H9 (cell line): ENCODE measurements at regions not wholly inside any gene's neighbourhood (a gene's known extent, or its start where the extent isn't known, plus 50 kb on each side); places are given as distances from the start of the nearest gene placed in this dataset.

ENCODE experiments used
- DNase-seq: peaks from one replicate; pipeline ENCODE4 v3.0.0-alpha.2; 2017
- H2AFZ ChIP-seq: one replicate; pipeline ENCODE4 v1.6.1; 2013; ENCODE audit warnings: mild to moderate bottlenecking, low read length, control low read depth, moderate library complexity
- H2AK5ac ChIP-seq: 2 replicates; pipeline ENCODE4 v1.6.1; 2013; ENCODE audit warnings: low read length, control low read depth, mixed read lengths; ENCODE audit not compliant: insufficient read length
- H2BK120ac ChIP-seq: one replicate; pipeline ENCODE4 v1.6.1; 2013; ENCODE audit warnings: low read depth, mild to moderate bottlenecking, low read length, control low read depth, inconsistent platforms; ENCODE audit not compliant: poor library complexity, severe bottlenecking
- H2BK12ac ChIP-seq: 2 replicates; pipeline ENCODE4 v1.6.1; 2013; ENCODE audit warnings: low read length, control low read depth, mixed read lengths, low read depth; ENCODE audit not compliant: insufficient read length
- H2BK15ac ChIP-seq: 2 replicates; pipeline ENCODE4 v1.6.1; 2013; ENCODE audit warnings: low read depth, low read length, control low read depth
- H2BK20ac ChIP-seq: one replicate; pipeline ENCODE4 v1.6.1; 2013; ENCODE audit warnings: low read depth, mild to moderate bottlenecking, low read length, control low read depth, inconsistent platforms; ENCODE audit not compliant: poor library complexity, severe bottlenecking
- H2BK5ac ChIP-seq: 2 replicates; pipeline ENCODE4 v1.6.1; 2013; ENCODE audit warnings: low read length, control low read depth, mixed read lengths; ENCODE audit not compliant: insufficient read length
- H3K14ac ChIP-seq: 2 replicates; pipeline ENCODE4 v1.6.1; 2013; ENCODE audit warnings: low read length, control low read depth; ENCODE audit not compliant: insufficient read depth
- H3K18ac ChIP-seq: 2 replicates; pipeline ENCODE4 v1.6.1; 2013; ENCODE audit warnings: low read depth, mild to moderate bottlenecking, mixed read lengths, low read length, control low read depth; ENCODE audit not compliant: insufficient read length
- H3K23ac ChIP-seq: 2 replicates; pipeline ENCODE4 v1.6.1; 2013; ENCODE audit warnings: low read length, control low read depth, mixed read lengths, low read depth; ENCODE audit not compliant: insufficient read length
- H3K23me2 ChIP-seq: 2 replicates; pipeline ENCODE4 v1.6.1; 2013; ENCODE audit warnings: low read depth, mild to moderate bottlenecking, mixed read lengths, low read length, control low read depth; ENCODE audit not compliant: insufficient read length, poor library complexity, severe bottlenecking
- H3K27ac ChIP-seq: 2 replicates; pipeline ENCODE4 v1.5.1; 2013; ENCODE audit warnings: low read length, control low read depth, mixed read lengths, low read depth; ENCODE audit not compliant: insufficient read length
- H3K27me3 ChIP-seq: 2 replicates; pipeline ENCODE4 v1.6.1; 2013; ENCODE audit warnings: low read length, control low read depth, inconsistent platforms; ENCODE audit not compliant: insufficient read depth
- H3K4ac ChIP-seq: 2 replicates; pipeline ENCODE4 v1.6.1; 2013; ENCODE audit warnings: low read depth, mild to moderate bottlenecking, control low read depth, inconsistent platforms, low read length, moderate library complexity
- H3K4me1 ChIP-seq: 2 replicates; pipeline ENCODE4 v1.6.1; 2013; ENCODE audit warnings: low read length, control low read depth, inconsistent platforms; ENCODE audit not compliant: insufficient read depth
- H3K4me2 ChIP-seq: 2 replicates; pipeline ENCODE4 v1.6.1; 2013; ENCODE audit warnings: low read length, control low read depth, mixed read lengths; ENCODE audit not compliant: insufficient read length, insufficient read depth
- H3K56ac ChIP-seq: 2 replicates; pipeline ENCODE4 v1.6.1; 2013; ENCODE audit warnings: low read depth, mild to moderate bottlenecking, mixed read lengths, low read length, control low read depth; ENCODE audit not compliant: insufficient read length
- H3K79me1 ChIP-seq: 2 replicates; pipeline ENCODE4 v1.6.1; 2013; ENCODE audit warnings: low read depth, mild to moderate bottlenecking, moderate library complexity, low read length, control low read depth, inconsistent platforms; ENCODE audit not compliant: insufficient read depth, poor library complexity, severe bottlenecking
- H3K79me2 ChIP-seq: 2 replicates; pipeline ENCODE4 v1.6.1; 2013; ENCODE audit warnings: low read length, control low read depth, inconsistent platforms; ENCODE audit not compliant: insufficient read depth
- H3K9ac ChIP-seq: 2 replicates; pipeline ENCODE4 v1.6.1; 2013; ENCODE audit warnings: low read length, control low read depth, mixed read lengths; ENCODE audit not compliant: insufficient read length; ENCODE audit errors: extremely low read depth
- H3K9me3 ChIP-seq: one replicate; pipeline ENCODE4 v1.6.1; 2013; ENCODE audit warnings: low read depth, low read length, inconsistent platforms; ENCODE audit not compliant: control insufficient read depth
- H3T11ph ChIP-seq: one replicate; pipeline ENCODE4 v1.6.1; 2013; ENCODE audit warnings: mild to moderate bottlenecking, low read length, control low read depth, inconsistent platforms
- H4K20me1 ChIP-seq: one replicate; pipeline ENCODE4 v1.6.1; 2013; ENCODE audit not compliant: control insufficient read depth, insufficient read length, insufficient read depth
- H4K5ac ChIP-seq: 2 replicates; pipeline ENCODE4 v1.6.1; 2013; ENCODE audit warnings: low read depth, mild to moderate bottlenecking, mixed read lengths, low read length, control low read depth; ENCODE audit not compliant: insufficient read length
- H4K8ac ChIP-seq: replicated peaks from 2 replicates; pipeline ENCODE4 v1.6.1; 2013; ENCODE audit warnings: low read length, control low read depth, mixed read lengths, low read depth; ENCODE audit not compliant: insufficient read length
- H4K91ac ChIP-seq: 2 replicates; pipeline ENCODE4 v1.6.1; 2013; ENCODE audit warnings: low read depth, mild to moderate bottlenecking, moderate library complexity, mixed read lengths, low read length, control low read depth; ENCODE audit not compliant: insufficient read length
- H3K27ac Mint-ChIP-seq, 3 experiments: 2 replicates in 2 of 3; 3 replicates in 1 of 3; pipeline ENCODE4 v1.8.0; 2020 to 2021; ENCODE audit warnings: mixed read lengths in 3 of 3, mild to moderate bottlenecking in 1 of 3, moderate library complexity in 1 of 3
- H3K27me3 Mint-ChIP-seq: 2 replicates; pipeline ENCODE4 v1.8.0; 2021; ENCODE audit warnings: low read depth, mild to moderate bottlenecking, moderate library complexity, mixed read lengths
- H3K36me3 Mint-ChIP-seq, 3 experiments: 2 replicates in 2 of 3; 3 replicates in 1 of 3; pipeline ENCODE4 v1.8.0; 2020 to 2021; ENCODE audit warnings: low read depth in 3 of 3, mixed read lengths in 3 of 3; ENCODE audit not compliant: insufficient read depth in 1 of 3
- H3K4me1 Mint-ChIP-seq, 2 experiments: 2 replicates each; pipeline ENCODE4 v1.8.0; 2020; ENCODE audit warnings: mixed read lengths in 2 of 2
- H3K4me3 Mint-ChIP-seq, 2 experiments: 2 replicates in 1 of 2; 3 replicates in 1 of 2; pipeline ENCODE4 v1.8.0; 2020 to 2021; ENCODE audit warnings: mild to moderate bottlenecking in 2 of 2, mixed read lengths in 2 of 2, moderate library complexity in 1 of 2
- H3K9me3 Mint-ChIP-seq, 2 experiments: 2 replicates in 1 of 2; 3 replicates in 1 of 2; pipeline ENCODE4 v1.8.0; 2020; ENCODE audit warnings: mild to moderate bottlenecking in 2 of 2, mixed read lengths in 2 of 2, moderate library complexity in 1 of 2
- CTCF ChIP-seq: fragments of 200-600 bp; sonication (generic); conservative IDR thresholded peaks from 3 replicates; pipeline ENCODE4 v1.8.0; 2021; ENCODE audit warnings: antibody characterized with exemption, mild to moderate bottlenecking
- WGBS: extraction: QIAGEN DNeasy Blood & Tissue Kit; methylation state at CpG from one replicate; pipeline ENCODE4 v1.1.7; 2013; ENCODE audit warnings: missing lambda C conversion rate, low lambda C conversion rate, mixed read lengths; ENCODE audit not compliant: insufficient read length; ENCODE audit errors: extremely low coverage; 5-methylcytosine and 5-hydroxymethylcytosine counted together

GRCh38 chr3:106006571-106006970, 137.8 kb upstream of the CBLB start:
- Histone ChIP-seq H4K91ac (no peak overlapping the region), H3K27me3 (no peaks in the 10 kb centered on the region), H4K20me1 (no peaks in the 10 kb centered on the region), H2BK15ac (no peak overlapping the region), H3K79me1 (no peaks in the 10 kb centered on the region), H2BK120ac (no peak overlapping the region), H4K8ac (no peak overlapping the region), H3K14ac (no peak overlapping the region), H3K56ac (no peak overlapping the region), H3K9ac (no peak overlapping the region), H3K23me2 (no peaks in the 10 kb centered on the region), H2BK5ac (no peak overlapping the region), H3K4me2 (no peak overlapping the region), H3K79me2 (no peaks in the 10 kb centered on the region), H3K23ac (no peak overlapping the region), H3K27ac (no peak overlapping the region), H4K5ac (no peak overlapping the region), H2AK5ac (no peak overlapping the region), H3K4me1 (no peaks in the 10 kb centered on the region), H2BK20ac (no peak overlapping the region), H2BK12ac (no peak overlapping the region), H3K4ac (no peak overlapping the region), H3K9me3 (no peaks in the 10 kb centered on the region), H2AFZ (no peak overlapping the region), H3T11ph (no peak overlapping the region), H3K18ac (no peak overlapping the region)
- Mint-ChIP-seq H3K27ac (no peak overlapping the region), H3K27me3 (no peaks in the 10 kb centered on the region), H3K4me3 (no peak overlapping the region), H3K4me1 (no peaks in the 10 kb centered on the region), H3K36me3 (no peaks in the 10 kb centered on the region), H3K9me3 (no peaks in the 10 kb centered on the region)
- no peak for DNase-seq
- WGBS = no CpG with 5 or more reads among the region's 2 CpGs
- no peak for TF ChIP-seq CTCF
